ENCODE measurements at regions not wholly inside any gene's neighbourhood (a gene's known extent, or its start where the extent isn't known, plus 50 kb on each side); places are given as distances from the start of the nearest gene placed in this dataset.

DNA sequence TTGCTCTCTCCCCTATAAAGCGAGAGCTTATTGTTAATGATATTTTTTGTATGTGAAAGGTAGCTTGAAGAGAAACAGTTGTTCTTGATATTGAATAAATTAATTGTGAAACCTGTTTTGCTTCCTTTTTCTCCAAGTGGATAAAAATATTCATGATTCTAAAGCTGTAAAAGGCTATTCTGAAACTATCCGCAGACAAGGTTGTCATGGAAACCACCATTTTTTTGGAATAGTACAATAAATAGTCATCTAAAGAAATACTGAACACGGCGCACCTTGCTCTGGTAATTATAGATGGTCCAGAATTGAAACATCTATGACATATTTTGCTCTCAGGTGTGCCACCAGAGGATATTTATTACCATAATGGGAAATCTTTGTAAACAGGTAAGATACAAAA lies 1103.0 kb upstream of the SLC39A10 start:
- no peaks in the 10 kb centered on the region for H3K9me2 ChIP-seq (replicated peaks; ENCODE audit: low read length)
- no peak for ATAC-seq
- ChIA-PET POLR2A (ENCODE audit: unreplicated experiment) (no interaction called here), CTCF (interaction anchor here (0.6 kb wide), 1 partner anchor 710 kb away, joined by 4 read pairs; no protein-coding TSS in a partner anchor)
- H2AFZ ChIP-seq (ENCODE audit: low read length) = no peak overlapping the region
- no peak overlapping the region for H3K27ac ChIP-seq (ENCODE audit: low read length)
- DNase-seq = no peak
- H3F3A ChIP-seq (ENCODE audit: low read length, unreplicated experiment) = no peaks in the 10 kb centered on the region
- no TSS peak for BruUV-seq (replicated peaks)
- no peaks in the 10 kb centered on the region for H4K20me1 ChIP-seq (ENCODE audit: low read length)
- H3K4me2 ChIP-seq (ENCODE audit: low read length) = no peak overlapping the region
- no peaks in the 10 kb centered on the region for H3K79me2 ChIP-seq (ENCODE audit: low read length)
- H3K36me3 ChIP-seq (ENCODE audit: low read depth, low read length) = no peaks in the 10 kb centered on the region
- no peaks in the 10 kb centered on the region for H3K27me3 ChIP-seq (ENCODE audit: low read length)
- no peak overlapping the region for H3K9ac ChIP-seq (ENCODE audit: low read length)
- no peak overlapping the region for H3K4me3 ChIP-seq (ENCODE audit: low read length)
- TF ChIP-seq, protein P1, sequence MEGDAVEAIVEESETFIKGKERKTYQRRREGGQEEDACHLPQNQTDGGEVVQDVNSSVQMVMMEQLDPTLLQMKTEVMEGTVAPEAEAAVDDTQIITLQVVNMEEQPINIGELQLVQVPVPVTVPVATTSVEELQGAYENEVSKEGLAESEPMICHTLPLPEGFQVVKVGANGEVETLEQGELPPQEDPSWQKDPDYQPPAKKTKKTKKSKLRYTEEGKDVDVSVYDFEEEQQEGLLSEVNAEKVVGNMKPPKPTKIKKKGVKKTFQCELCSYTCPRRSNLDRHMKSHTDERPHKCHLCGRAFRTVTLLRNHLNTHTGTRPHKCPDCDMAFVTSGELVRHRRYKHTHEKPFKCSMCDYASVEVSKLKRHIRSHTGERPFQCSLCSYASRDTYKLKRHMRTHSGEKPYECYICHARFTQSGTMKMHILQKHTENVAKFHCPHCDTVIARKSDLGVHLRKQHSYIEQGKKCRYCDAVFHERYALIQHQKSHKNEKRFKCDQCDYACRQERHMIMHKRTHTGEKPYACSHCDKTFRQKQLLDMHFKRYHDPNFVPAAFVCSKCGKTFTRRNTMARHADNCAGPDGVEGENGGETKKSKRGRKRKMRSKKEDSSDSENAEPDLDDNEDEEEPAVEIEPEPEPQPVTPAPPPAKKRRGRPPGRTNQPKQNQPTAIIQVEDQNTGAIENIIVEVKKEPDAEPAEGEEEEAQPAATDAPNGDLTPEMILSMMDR (conservative IDR thresholded peaks at IDR 0.05; ENCODE audit: low read depth, low read length) = no peak
- TF ChIP-seq EZH2phosphoT487 (IDR thresholded peaks at IDR 0.05; ENCODE audit: borderline replicate concordance, low read length) (no peak), EZH2 (IDR thresholded peaks at IDR 0.05; ENCODE audit: low read length, unreplicated experiment) (no peak)
- H3K4me1 ChIP-seq (ENCODE audit: insufficient read depth, low read length) = peaks cover 4% of the 10 kb centered on the region; the same call in 1 of the 2 replicates
- intact Hi-C loops (cut with micrococcal nuclease) = loop anchor here (5.0 kb wide), 1 partner anchor 748 kb away; no protein-coding TSS in a partner anchor
- no peaks in the 10 kb centered on the region for H3K9me3 ChIP-seq (ENCODE audit: low read length)

DNA sequence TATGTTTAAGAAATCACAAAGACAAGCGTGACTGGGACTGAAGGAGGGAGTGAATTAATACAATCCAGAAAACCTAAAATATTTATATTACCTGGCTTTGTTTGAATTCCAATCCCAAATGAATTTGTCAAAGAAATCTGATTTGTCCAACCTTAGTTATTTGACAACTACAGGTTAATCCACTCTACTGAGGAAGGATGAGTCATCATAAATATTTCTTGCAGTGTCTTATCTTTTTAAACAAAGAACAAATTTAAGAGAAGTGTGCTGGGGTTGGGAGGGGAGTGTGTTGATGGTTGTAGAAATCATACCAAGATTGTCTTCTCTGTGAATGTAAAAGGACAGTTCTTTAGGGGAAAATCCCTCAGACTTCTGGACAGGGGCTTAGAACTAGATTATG lies 1106.3 kb upstream of the SLC39A10 start:
- Histone ChIP-seq H3K9me2 (replicated peaks; ENCODE audit: low read length) (no peaks in the 10 kb centered on the region), H2AFZ (ENCODE audit: low read length) (no peak overlapping the region), H3F3A (ENCODE audit: low read length, unreplicated experiment) (no peaks in the 10 kb centered on the region), H3K36me3 (ENCODE audit: low read depth, low read length) (no peaks in the 10 kb centered on the region), H3K9ac (ENCODE audit: low read length) (no peak overlapping the region), H3K27me3 (ENCODE audit: low read length) (no peaks in the 10 kb centered on the region), H4K20me1 (ENCODE audit: low read length) (no peaks in the 10 kb centered on the region), H3K4me3 (ENCODE audit: low read length) (no peak overlapping the region), H3K9me3 (ENCODE audit: low read length) (no peaks in the 10 kb centered on the region), H3K4me1 (ENCODE audit: insufficient read depth, low read length) (peaks cover 4% of the 10 kb centered on the region; the same call in 1 of the 2 replicates), H3K4me2 (ENCODE audit: low read length) (no peak overlapping the region), H3K27ac (ENCODE audit: low read length) (no peak overlapping the region), H3K79me2 (ENCODE audit: low read length) (no peaks in the 10 kb centered on the region)
- intact Hi-C loops (cut with micrococcal nuclease) = loop anchor here (2.0 to 5.0 kb wide), 2 partner anchors 68 to 752 kb away; no protein-coding TSS in a partner anchor
- POLR2A ChIA-PET (ENCODE audit: unreplicated experiment) = no interaction called here
- ATAC-seq (peak; percentile 72), DNase-seq (peak; percentile 19)
- no TSS peak for BruUV-seq (replicated peaks)
- CTCF ChIA-PET = no interaction called here
- TF ChIP-seq, protein P1 (conservative IDR thresholded peaks at IDR 0.05; ENCODE audit: low read depth, low read length) = no peak

DNA sequence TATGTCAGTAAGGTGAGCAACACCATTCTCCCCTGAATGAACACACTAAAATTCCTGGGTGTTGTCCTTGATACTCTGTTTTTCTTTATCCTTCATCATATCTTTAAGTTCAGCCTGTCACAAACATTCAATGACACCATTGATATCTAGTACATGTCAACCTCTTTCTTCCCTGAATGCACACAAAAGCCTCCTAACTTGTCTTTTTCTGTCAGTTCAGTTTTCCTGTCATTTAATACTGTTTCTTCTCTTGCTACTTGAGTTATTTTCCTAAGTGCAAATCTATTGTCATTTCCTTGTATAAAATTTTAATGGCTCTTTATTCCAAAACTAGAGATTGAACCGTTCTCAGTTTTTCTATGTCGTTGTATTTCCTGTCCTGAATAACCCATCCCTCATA lies 1107.6 kb upstream of the SLC39A10 start:
- no peak overlapping the region for H2AFZ ChIP-seq (ENCODE audit: low read length)
- no TSS peak for BruUV-seq (replicated peaks)
- no peaks in the 10 kb centered on the region for H3K79me2 ChIP-seq (ENCODE audit: low read length)
- no peaks in the 10 kb centered on the region for H3K9me3 ChIP-seq (ENCODE audit: low read length)
- intact Hi-C loops (cut with micrococcal nuclease) = loop anchor here (10.0 kb wide), 1 partner anchor 385 kb away; no protein-coding TSS in a partner anchor
- ATAC-seq (no peak), DNase-seq (no peak)
- H3K4me3 ChIP-seq (ENCODE audit: low read length) = no peak overlapping the region
- H3F3A ChIP-seq (ENCODE audit: low read length, unreplicated experiment) = no peaks in the 10 kb centered on the region
- H3K27ac ChIP-seq (ENCODE audit: low read length) = no peak overlapping the region
- H3K4me1 ChIP-seq (ENCODE audit: insufficient read depth, low read length) = peaks cover 4% of the 10 kb centered on the region; the same call in 1 of the 2 replicates
- no peaks in the 10 kb centered on the region for H4K20me1 ChIP-seq (ENCODE audit: low read length)
- no peak overlapping the region for H3K4me2 ChIP-seq (ENCODE audit: low read length)
- no peaks in the 10 kb centered on the region for H3K27me3 ChIP-seq (ENCODE audit: low read length)
- POLR2A ChIA-PET (ENCODE audit: unreplicated experiment) = no interaction called here
- CTCF ChIA-PET = no interaction called here
- TF ChIP-seq EZH2 (IDR thresholded peaks at IDR 0.05; ENCODE audit: low read length, unreplicated experiment) = no peak
- no peak for TF ChIP-seq EZH2phosphoT487 (IDR thresholded peaks at IDR 0.05; ENCODE audit: borderline replicate concordance, low read length)
- no peaks in the 10 kb centered on the region for H3K9me2 ChIP-seq (replicated peaks; ENCODE audit: low read length)
- H3K9ac ChIP-seq (ENCODE audit: low read length) = no peak overlapping the region
- no peaks in the 10 kb centered on the region for H3K36me3 ChIP-seq (ENCODE audit: low read depth, low read length)
